HG03439 (cell line): ENCODE measurements at regions not wholly inside any gene's neighbourhood (a gene's known extent, or its start where the extent isn't known, plus 50 kb on each side); places are given as distances from the start of the nearest gene placed in this dataset.

Experiments
- ATAC-seq: cut with Tn5 transposase; IDR thresholded peaks from one replicate; pipeline ENCODE4 v1.9.1; 2021; ENCODE audit warnings: mild to moderate bottlenecking, moderate library complexity; ENCODE audit not compliant: unreplicated experiment

GRCh38 chr5:82812575-82812974 is 264.6 kb downstream of the TMEM167A start:
- no peak for ATAC-seq

GRCh38 chr5:82811490-82811889 is 265.7 kb downstream of the TMEM167A start:
- no peak for ATAC-seq

- no peak for ATAC-seq
Measured at GRCh38 chr5:82809420-82810143, 267.6 kb downstream of the TMEM167A start.

DNA sequence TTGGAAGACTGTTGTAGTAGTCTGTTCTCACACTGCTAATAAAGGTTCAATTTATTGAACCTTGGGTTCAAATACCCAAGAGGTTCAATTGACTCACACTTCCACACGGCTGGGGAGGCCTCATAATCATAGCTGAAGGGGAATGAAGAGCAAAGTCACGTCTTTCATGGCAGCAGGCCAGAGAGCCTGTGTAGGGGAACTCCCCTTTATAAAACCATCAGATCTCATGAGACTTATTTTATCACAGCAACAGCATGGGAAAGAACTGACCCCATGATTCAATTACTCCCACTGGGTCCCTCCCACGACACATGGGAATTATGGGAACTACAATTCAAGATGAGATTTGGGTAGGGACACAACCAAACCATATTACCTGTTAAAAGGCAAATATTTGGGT is 268.2 kb downstream of the TMEM167A start:
- no peak for ATAC-seq

DNA sequence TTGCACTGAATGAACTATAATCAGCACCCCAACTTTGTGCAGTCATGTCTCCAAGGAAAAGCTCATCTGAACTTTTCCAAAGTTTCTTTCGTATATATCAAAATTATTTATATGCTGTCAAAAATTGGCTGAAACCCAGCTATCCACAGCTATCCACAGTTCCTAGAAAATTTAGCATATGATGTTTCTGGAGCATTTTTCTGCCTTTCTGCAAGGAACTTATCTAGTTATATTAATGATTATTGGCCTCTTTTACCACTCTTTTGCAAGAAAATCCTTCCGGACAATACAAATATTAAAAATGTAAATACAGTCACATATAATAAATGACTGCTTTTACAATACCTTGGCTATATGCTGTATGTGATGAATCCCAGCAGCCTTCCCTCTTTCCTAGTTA is 270.2 kb downstream of the TMEM167A start:
- no peak for ATAC-seq

DNA sequence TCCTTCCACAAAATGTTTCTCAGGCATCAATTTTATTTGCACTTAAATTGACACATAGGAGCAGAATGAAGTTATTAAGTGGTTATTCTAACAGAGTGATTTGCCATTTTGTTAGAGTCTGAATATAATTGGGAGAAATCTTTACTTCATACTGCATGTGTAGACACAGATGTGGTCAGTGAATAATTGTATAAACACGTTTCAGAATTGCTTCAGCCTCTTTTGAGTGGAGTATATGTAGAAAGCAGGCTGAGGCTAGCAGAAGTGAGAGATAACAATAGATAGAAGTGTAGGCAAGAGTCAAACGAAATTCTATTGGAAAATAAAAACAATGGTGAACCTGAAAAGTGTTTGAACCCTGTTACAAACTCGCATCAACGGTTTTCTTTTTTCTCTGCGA is 270.7 kb downstream of the TMEM167A start:
- ATAC-seq, result no peak

DNA sequence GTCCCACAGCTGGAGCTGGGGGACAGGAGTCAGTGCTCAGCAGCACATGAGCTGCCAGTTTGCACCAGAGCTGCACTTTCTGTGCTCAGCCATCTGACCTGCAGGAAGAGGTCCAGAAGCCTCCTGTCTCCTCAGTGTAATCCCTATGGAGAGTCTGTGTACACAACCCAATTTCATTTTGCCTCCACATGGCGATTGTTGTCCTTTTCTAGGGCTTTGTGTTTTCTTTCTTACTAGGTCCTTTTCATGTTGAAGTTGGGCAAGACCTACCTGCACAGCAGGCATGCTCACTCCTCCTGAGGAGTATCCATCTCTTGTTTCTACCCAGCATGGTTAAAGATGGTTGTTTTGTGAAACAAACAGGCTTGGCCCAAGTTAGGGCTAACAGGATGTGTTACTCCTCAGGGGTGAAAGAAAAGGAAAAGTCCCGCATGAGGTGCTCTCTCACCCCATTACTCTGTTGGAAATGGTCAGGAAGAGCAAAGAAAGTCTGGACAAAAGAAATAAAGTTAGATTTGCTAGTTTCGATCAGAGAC is 273.0 kb downstream of the TMEM167A start:
- ATAC-seq, result no peak

DNA sequence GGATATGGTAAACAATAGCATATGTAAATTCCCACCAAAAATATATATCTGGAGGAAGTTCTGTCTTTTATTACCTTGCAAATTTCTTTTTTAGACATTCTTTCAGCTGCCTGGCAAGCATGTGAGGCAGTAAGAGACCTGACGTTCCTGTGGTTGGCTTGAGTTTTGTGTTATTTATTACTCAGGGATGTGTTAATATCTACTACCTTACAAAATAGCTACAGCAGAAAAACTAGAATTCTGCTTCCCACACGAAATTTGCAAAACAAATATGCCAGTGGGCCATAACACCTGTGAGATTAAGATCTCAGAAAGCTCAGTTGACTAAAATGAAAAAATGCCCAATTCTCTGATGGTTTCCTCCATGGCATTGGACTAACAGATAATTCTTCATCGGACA is 274.2 kb downstream of the TMEM167A start:
- ATAC-seq, result no peak

DNA sequence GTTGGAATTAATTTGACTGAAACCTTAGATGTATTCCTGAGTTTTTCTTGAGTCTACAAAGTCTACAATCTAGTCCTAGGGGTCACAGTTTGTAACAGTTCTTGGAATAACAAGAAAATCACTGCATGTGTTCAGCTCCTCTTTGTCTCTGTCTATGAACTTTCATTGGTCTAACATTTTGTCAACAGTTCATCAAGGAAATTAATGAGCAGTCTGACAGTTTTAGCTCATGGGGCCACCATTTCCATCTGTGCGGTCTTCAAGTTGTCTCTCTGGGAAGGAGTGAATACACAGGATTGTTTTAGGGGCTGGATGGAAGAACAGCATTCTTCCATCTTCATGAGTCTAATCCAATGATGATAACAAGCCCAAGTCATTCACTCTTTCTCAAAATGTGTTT is 276.4 kb downstream of the TMEM167A start:
- no peak for ATAC-seq

DNA sequence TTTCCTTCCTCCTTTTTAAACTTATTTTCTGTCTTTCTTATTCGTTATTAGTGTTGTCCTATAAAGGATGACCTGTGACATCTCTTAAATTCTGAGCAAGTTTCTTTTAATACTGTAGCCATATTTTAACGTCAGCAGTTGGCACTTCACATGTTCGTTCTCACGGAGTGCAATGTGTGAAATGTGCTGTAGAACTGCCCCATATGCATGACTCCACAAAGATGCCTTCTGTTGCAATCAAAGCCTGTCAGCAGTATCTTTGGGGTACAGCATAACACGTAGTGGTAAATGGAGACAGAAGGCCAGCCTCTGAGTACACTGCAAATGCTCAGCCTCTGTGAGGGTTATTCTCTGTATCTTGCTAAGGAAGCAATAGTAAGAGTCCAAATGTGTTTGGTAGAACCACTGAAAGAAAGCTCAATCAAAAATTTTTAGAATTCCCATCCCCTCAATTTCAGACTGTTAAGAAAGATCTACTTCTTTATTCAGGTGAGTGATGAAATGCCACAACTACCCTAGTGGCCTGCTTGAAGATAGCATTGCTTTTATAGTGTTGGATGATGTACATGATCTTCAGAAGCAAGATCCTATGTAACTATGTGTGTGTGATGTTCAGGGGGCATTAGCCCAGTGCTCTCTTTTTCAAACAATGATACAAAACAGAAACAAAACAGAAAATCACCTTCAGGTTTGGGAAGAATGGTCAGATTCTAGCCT is 277.7 kb downstream of the TMEM167A start:
- no peak for ATAC-seq

- no peak for ATAC-seq
Measured at GRCh38 chr5:82798676-82799075, 278.5 kb downstream of the TMEM167A start.

DNA sequence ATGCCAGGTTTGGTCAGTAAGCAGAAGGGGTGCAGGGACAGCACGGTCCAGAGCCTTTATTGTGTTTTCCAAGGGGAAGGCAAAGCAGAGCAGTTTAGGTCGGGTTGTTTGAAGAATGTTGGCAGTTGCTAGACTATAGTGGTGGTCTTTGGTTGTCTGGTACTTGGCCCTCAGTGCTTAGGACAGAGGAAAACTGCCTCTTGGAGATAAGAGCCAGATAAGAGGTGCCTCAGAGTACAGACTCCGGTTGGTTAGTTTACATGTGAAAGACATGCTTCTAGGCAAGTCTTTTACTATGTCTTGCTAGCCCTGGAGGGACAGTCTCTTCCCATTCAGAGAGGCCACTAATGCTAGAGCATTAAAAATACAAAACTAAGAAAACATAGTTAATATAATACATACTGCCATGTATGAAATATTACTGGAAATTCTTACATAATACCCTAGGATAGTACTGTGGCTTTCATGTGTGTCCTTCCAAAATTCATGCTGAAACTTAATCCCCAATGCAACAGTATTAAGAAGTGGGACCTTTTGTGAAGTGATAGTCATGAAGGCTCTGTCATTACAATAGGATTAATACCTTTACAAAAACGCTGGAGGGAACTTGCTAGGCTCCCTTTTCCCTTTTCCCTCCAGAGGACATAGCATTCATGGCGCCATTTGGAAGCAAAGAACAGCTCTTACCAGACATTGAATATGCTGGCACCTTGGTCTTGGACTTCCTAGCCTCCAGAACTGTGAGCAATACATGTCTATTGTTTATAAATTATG is 280.4 kb downstream of the TMEM167A start:
- ATAC-seq, result no peak

GRCh38 chr5:82794876-82795275 is 282.3 kb downstream of the TMEM167A start:
- no peak for ATAC-seq

DNA sequence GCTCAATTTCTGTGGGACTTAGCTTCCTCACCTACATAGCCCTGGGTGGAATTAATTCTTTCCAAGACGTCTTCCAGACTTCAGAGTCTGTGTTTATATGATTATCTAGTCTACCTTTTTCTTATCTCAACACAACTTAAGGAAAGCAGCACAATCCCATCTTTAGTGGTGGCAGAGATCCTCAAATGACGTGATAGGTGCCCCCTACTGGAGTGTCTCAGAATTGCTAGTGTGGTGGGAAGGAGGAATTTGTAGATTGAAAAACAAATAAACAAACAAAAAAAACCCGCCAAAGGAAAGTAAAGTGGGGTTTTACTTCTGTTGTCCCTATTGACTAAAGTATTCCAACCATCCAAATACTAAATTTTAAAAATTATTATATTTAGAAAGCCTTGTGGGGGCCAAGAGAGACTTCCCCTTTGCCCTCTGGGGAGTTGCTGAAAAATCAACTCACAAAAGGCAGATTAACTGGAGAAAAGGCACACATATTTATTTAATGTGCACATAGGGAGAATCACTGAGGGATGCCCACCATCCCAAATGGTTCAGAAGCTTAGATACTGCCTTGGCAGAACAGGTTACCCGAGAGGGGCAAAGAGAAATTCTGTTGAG is 283.3 kb downstream of the TMEM167A start:
- ATAC-seq, result no peak

GRCh38 chr5:82792096-82792495 is 285.1 kb downstream of the TMEM167A start:
- ATAC-seq, result no peak

DNA sequence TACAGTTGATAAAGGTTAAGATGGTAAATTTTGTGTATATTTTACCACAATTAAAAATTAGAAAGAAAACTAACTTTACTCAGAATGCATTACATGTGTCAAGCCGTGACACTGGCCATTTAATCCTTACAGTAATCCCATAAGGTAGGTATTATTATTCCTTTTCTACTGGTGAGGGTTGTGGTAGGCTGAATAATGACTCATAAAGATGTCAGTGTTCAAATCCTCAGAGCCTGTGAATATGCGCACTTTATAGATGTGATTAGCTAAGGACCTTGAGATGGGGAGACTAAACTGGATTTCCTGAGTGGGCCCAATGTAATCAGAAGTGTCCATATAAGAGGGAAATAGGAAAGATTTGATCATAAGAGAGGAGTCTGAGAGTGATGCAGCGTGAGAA is 288.1 kb downstream of the TMEM167A start:
- no peak for ATAC-seq

DNA sequence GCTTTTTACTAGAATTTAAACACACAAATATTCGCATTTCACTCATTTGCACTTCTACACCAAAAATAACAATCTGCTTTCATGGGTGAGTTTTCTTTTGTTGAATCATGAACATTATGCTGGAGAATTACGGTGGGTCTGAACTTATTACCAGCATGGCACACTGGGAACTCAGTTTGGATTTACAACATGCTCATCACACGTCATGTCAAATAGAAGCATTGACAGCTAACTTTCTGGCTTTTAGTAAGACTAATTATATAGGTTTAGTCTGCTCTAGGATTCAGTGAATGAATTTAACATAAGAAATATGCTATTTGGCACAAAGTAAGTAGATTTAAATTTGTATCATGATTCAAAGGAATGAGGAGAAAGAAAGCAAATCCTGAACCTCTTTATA is 290.4 kb downstream of the TMEM167A start:
- ATAC-seq, result no peak

DNA sequence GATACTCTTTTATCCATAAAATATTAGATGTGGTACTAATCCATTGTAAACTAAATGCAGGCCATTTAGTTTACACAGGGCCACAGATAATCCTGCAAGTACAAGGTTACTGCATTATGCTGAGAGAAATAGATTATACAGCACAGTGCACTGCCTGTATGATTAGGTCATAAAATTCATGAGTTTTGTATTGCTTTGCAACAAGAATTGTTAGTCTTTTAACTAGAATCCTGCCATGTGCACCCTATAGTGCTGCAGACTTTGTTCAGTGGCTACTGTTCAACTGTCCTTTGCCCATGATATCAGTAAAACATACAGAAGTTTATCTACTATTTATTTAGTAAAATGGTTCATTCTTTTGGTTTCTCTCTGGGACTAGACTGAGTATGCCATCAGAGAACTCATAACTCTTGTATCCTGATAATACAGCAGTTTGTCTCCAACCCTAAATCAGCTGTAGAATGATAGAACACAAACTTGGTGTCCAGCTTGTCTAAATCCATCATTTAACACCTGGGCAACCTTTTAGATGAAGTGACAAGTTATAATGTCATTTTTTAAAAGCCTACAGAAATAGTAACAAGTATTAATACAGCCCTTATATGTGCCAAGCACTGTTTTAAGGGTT is 291.2 kb downstream of the TMEM167A start:
- no peak for ATAC-seq

DNA sequence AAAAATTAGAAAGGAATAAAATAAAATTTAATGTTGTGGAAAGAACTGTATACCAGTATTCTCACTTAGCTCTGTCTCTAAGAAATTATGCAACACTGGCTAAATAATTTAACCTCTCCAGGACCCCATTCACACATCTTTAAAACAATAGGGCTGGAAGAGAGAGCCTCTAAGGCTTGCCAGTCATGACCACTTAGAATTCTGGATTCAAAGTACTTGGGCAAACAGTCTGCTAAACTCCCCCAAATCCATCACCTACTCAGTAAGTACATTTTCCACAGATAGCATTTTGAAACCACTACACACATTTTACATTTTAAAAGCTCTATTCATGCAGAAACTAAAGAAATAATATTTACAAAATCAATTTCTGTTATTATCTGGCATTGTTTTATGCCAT is 291.7 kb downstream of the TMEM167A start:
- no peak for ATAC-seq

DNA sequence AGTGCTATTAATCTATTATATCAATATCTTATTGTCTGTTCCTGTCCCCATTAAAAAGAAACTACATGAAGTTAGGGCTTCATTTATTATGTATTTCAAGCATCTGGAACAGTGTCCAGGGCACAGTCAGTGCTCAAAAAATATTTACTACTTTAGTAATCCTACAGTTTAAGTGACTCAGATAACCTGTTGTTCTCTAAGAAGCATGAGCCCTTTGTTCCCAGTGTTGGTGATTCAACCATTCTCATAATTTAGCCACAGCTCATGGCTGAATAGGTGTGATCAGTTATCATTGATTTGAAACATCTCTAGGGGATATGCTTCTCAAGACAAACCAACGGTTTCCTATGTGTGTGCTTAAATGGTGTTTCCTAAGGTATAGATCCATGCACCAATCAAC is 292.7 kb downstream of the TMEM167A start:
- no peak for ATAC-seq

DNA sequence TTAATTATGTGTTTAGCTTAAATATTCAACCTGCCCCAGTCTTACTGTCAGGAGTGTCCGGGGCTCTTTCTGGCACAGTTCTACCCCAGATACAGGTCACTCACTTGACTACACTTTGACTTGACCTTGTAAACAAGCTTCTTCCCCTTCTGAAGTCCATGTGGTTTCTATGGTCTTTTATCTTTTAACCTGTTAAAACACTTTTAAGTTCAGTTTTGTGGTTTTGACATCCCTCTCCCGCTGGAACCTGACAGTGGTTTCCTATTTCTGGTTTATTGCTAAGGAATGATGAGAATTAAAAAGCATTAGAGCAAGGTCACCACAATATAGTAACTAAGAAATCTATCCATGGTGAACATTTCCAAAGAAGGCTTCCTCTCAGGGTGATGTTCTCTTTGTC is 300.1 kb downstream of the TMEM167A start:
- ATAC-seq, result no peak
